G401 (cell line): ENCODE measurements at regions not wholly inside any gene's neighbourhood (a gene's known extent, or its start where the extent isn't known, plus 50 kb on each side); places are given as distances from the start of the nearest gene placed in this dataset.
A peak's percentile ranks its signal among the peaks of the same experiment; 100 is the strongest.

Source experiments
- DNase-seq: peaks from one replicate; pipeline ENCODE4 v3.0.0-alpha.2; 2015; ENCODE audit warnings: low spot score
- in situ Hi-C: cut with HindIII; loops from 2 replicates; pipeline ENCODE4 v1.10.0; 2016; ENCODE audit warnings: low sequenced_read_pairs, mixed read lengths

- in situ Hi-C loops = no loop called here
- no peak for DNase-seq
Measured at GRCh38 chr7:25823571-25823970, 328.4 kb upstream of the NFE2L3 start.

GRCh38 chr7:25828468-25828867 lies 323.5 kb upstream of the NFE2L3 start:
- in situ Hi-C loops = no loop called here
- no peak for DNase-seq

GRCh38 chr7:25829663-25830062 lies 322.3 kb upstream of the NFE2L3 start:
- in situ Hi-C loops = no loop called here

GRCh38 chr7:25830215-25830614 lies 321.8 kb upstream of the NFE2L3 start:
- in situ Hi-C loops = no loop called here
- peak; percentile 67 for DNase-seq

More at GRCh38 chr7:25829663-25830062, 322.3 kb upstream of the NFE2L3 start:
- no peak for DNase-seq

GRCh38 chr7:25831062-25831691 lies 320.8 kb upstream of the NFE2L3 start:
- in situ Hi-C loops = no loop called here
- DNase-seq = no peak

GRCh38 chr7:25831831-25832411 lies 320.1 kb upstream of the NFE2L3 start:
- DNase-seq = peak; percentile 80
- in situ Hi-C loops = no loop called here

- in situ Hi-C loops = no loop called here
- DNase-seq = no peak
Measured at GRCh38 chr7:25832456-25832855, 319.5 kb upstream of the NFE2L3 start.

- DNase-seq = peak; percentile 61
- in situ Hi-C loops = no loop called here
Measured at GRCh38 chr7:25832929-25833328, 319.1 kb upstream of the NFE2L3 start.

- in situ Hi-C loops = no loop called here
- DNase-seq = no peak
Measured at GRCh38 chr7:25834050-25834449, 317.9 kb upstream of the NFE2L3 start.

GRCh38 chr7:25835197-25835596 lies 316.8 kb upstream of the NFE2L3 start:
- in situ Hi-C loops = no loop called here
- DNase-seq = no peak

GRCh38 chr7:25839084-25839769 lies 312.8 kb upstream of the NFE2L3 start:
- DNase-seq = peak; percentile 15
- in situ Hi-C loops = no loop called here

GRCh38 chr7:25840209-25840792 lies 311.7 kb upstream of the NFE2L3 start:
- no peak for DNase-seq
- in situ Hi-C loops = no loop called here

- in situ Hi-C loops = no loop called here
- no peak for DNase-seq
Measured at GRCh38 chr7:25841575-25841974, 310.4 kb upstream of the NFE2L3 start.

- DNase-seq = peak; percentile 16
- in situ Hi-C loops = no loop called here
Measured at GRCh38 chr7:25842201-25842733, 309.7 kb upstream of the NFE2L3 start.

GRCh38 chr7:25843467-25843866 lies 308.5 kb upstream of the NFE2L3 start:
- in situ Hi-C loops = no loop called here
- DNase-seq = peak; percentile 23

- in situ Hi-C loops = no loop called here
- DNase-seq = no peak
Measured at GRCh38 chr7:25844102-25844870, 307.7 kb upstream of the NFE2L3 start.

GRCh38 chr7:25845464-25845863 lies 306.5 kb upstream of the NFE2L3 start:
- in situ Hi-C loops = no loop called here
- no peak for DNase-seq

GRCh38 chr7:25846722-25847121 lies 305.3 kb upstream of the NFE2L3 start:
- in situ Hi-C loops = no loop called here
- DNase-seq = peak; percentile 77

- in situ Hi-C loops = no loop called here
Measured at GRCh38 chr7:25847336-25848070, 304.5 kb upstream of the NFE2L3 start.

More at GRCh38 chr7:25847336-25848070, 304.5 kb upstream of the NFE2L3 start:
- no peak for DNase-seq
